H9 (cell line): ENCODE measurements at regions not wholly inside any gene's neighbourhood (a gene's known extent, or its start where the extent isn't known, plus 50 kb on each side); places are given as distances from the start of the nearest gene placed in this dataset.

Source experiments
- DNase-seq: peaks from one replicate; pipeline ENCODE4 v3.0.0-alpha.2; 2017
- H2AFZ ChIP-seq: one replicate; pipeline ENCODE4 v1.6.1; 2013; ENCODE audit warnings: mild to moderate bottlenecking, low read length, control low read depth, moderate library complexity
- H2AK5ac ChIP-seq: 2 replicates; pipeline ENCODE4 v1.6.1; 2013; ENCODE audit warnings: low read length, control low read depth, mixed read lengths; ENCODE audit not compliant: insufficient read length
- H2BK120ac ChIP-seq: one replicate; pipeline ENCODE4 v1.6.1; 2013; ENCODE audit warnings: low read depth, mild to moderate bottlenecking, low read length, control low read depth, inconsistent platforms; ENCODE audit not compliant: poor library complexity, severe bottlenecking
- H2BK12ac ChIP-seq: 2 replicates; pipeline ENCODE4 v1.6.1; 2013; ENCODE audit warnings: low read length, control low read depth, mixed read lengths, low read depth; ENCODE audit not compliant: insufficient read length
- H2BK15ac ChIP-seq: 2 replicates; pipeline ENCODE4 v1.6.1; 2013; ENCODE audit warnings: low read depth, low read length, control low read depth
- H2BK20ac ChIP-seq: one replicate; pipeline ENCODE4 v1.6.1; 2013; ENCODE audit warnings: low read depth, mild to moderate bottlenecking, low read length, control low read depth, inconsistent platforms; ENCODE audit not compliant: poor library complexity, severe bottlenecking
- H2BK5ac ChIP-seq: 2 replicates; pipeline ENCODE4 v1.6.1; 2013; ENCODE audit warnings: low read length, control low read depth, mixed read lengths; ENCODE audit not compliant: insufficient read length
- H3K14ac ChIP-seq: 2 replicates; pipeline ENCODE4 v1.6.1; 2013; ENCODE audit warnings: low read length, control low read depth; ENCODE audit not compliant: insufficient read depth
- H3K18ac ChIP-seq: 2 replicates; pipeline ENCODE4 v1.6.1; 2013; ENCODE audit warnings: low read depth, mild to moderate bottlenecking, mixed read lengths, low read length, control low read depth; ENCODE audit not compliant: insufficient read length
- H3K23ac ChIP-seq: 2 replicates; pipeline ENCODE4 v1.6.1; 2013; ENCODE audit warnings: low read length, control low read depth, mixed read lengths, low read depth; ENCODE audit not compliant: insufficient read length
- H3K23me2 ChIP-seq: 2 replicates; pipeline ENCODE4 v1.6.1; 2013; ENCODE audit warnings: low read depth, mild to moderate bottlenecking, mixed read lengths, low read length, control low read depth; ENCODE audit not compliant: insufficient read length, poor library complexity, severe bottlenecking
- H3K27ac ChIP-seq: 2 replicates; pipeline ENCODE4 v1.5.1; 2013; ENCODE audit warnings: low read length, control low read depth, mixed read lengths, low read depth; ENCODE audit not compliant: insufficient read length
- H3K27me3 ChIP-seq: 2 replicates; pipeline ENCODE4 v1.6.1; 2013; ENCODE audit warnings: low read length, control low read depth, inconsistent platforms; ENCODE audit not compliant: insufficient read depth
- H3K4ac ChIP-seq: 2 replicates; pipeline ENCODE4 v1.6.1; 2013; ENCODE audit warnings: low read depth, mild to moderate bottlenecking, control low read depth, inconsistent platforms, low read length, moderate library complexity
- H3K4me1 ChIP-seq: 2 replicates; pipeline ENCODE4 v1.6.1; 2013; ENCODE audit warnings: low read length, control low read depth, inconsistent platforms; ENCODE audit not compliant: insufficient read depth
- H3K4me2 ChIP-seq: 2 replicates; pipeline ENCODE4 v1.6.1; 2013; ENCODE audit warnings: low read length, control low read depth, mixed read lengths; ENCODE audit not compliant: insufficient read length, insufficient read depth
- H3K56ac ChIP-seq: 2 replicates; pipeline ENCODE4 v1.6.1; 2013; ENCODE audit warnings: low read depth, mild to moderate bottlenecking, mixed read lengths, low read length, control low read depth; ENCODE audit not compliant: insufficient read length
- H3K79me1 ChIP-seq: 2 replicates; pipeline ENCODE4 v1.6.1; 2013; ENCODE audit warnings: low read depth, mild to moderate bottlenecking, moderate library complexity, low read length, control low read depth, inconsistent platforms; ENCODE audit not compliant: insufficient read depth, poor library complexity, severe bottlenecking
- H3K79me2 ChIP-seq: 2 replicates; pipeline ENCODE4 v1.6.1; 2013; ENCODE audit warnings: low read length, control low read depth, inconsistent platforms; ENCODE audit not compliant: insufficient read depth
- H3K9ac ChIP-seq: 2 replicates; pipeline ENCODE4 v1.6.1; 2013; ENCODE audit warnings: low read length, control low read depth, mixed read lengths; ENCODE audit not compliant: insufficient read length; ENCODE audit errors: extremely low read depth
- H3K9me3 ChIP-seq: one replicate; pipeline ENCODE4 v1.6.1; 2013; ENCODE audit warnings: low read depth, low read length, inconsistent platforms; ENCODE audit not compliant: control insufficient read depth
- H3T11ph ChIP-seq: one replicate; pipeline ENCODE4 v1.6.1; 2013; ENCODE audit warnings: mild to moderate bottlenecking, low read length, control low read depth, inconsistent platforms
- H4K20me1 ChIP-seq: one replicate; pipeline ENCODE4 v1.6.1; 2013; ENCODE audit not compliant: control insufficient read depth, insufficient read length, insufficient read depth
- H4K5ac ChIP-seq: 2 replicates; pipeline ENCODE4 v1.6.1; 2013; ENCODE audit warnings: low read depth, mild to moderate bottlenecking, mixed read lengths, low read length, control low read depth; ENCODE audit not compliant: insufficient read length
- H4K8ac ChIP-seq: replicated peaks from 2 replicates; pipeline ENCODE4 v1.6.1; 2013; ENCODE audit warnings: low read length, control low read depth, mixed read lengths, low read depth; ENCODE audit not compliant: insufficient read length
- H4K91ac ChIP-seq: 2 replicates; pipeline ENCODE4 v1.6.1; 2013; ENCODE audit warnings: low read depth, mild to moderate bottlenecking, moderate library complexity, mixed read lengths, low read length, control low read depth; ENCODE audit not compliant: insufficient read length
- H3K27ac Mint-ChIP-seq, 3 experiments: 2 replicates in 2 of 3; 3 replicates in 1 of 3; pipeline ENCODE4 v1.8.0; 2020 to 2021; ENCODE audit warnings: mixed read lengths in 3 of 3, mild to moderate bottlenecking in 1 of 3, moderate library complexity in 1 of 3
- H3K27me3 Mint-ChIP-seq: 2 replicates; pipeline ENCODE4 v1.8.0; 2021; ENCODE audit warnings: low read depth, mild to moderate bottlenecking, moderate library complexity, mixed read lengths
- H3K36me3 Mint-ChIP-seq, 3 experiments: 2 replicates in 2 of 3; 3 replicates in 1 of 3; pipeline ENCODE4 v1.8.0; 2020 to 2021; ENCODE audit warnings: low read depth in 3 of 3, mixed read lengths in 3 of 3; ENCODE audit not compliant: insufficient read depth in 1 of 3
- H3K4me1 Mint-ChIP-seq, 2 experiments: 2 replicates each; pipeline ENCODE4 v1.8.0; 2020; ENCODE audit warnings: mixed read lengths in 2 of 2
- H3K4me3 Mint-ChIP-seq, 2 experiments: 2 replicates in 1 of 2; 3 replicates in 1 of 2; pipeline ENCODE4 v1.8.0; 2020 to 2021; ENCODE audit warnings: mild to moderate bottlenecking in 2 of 2, mixed read lengths in 2 of 2, moderate library complexity in 1 of 2
- H3K9me3 Mint-ChIP-seq, 2 experiments: 2 replicates in 1 of 2; 3 replicates in 1 of 2; pipeline ENCODE4 v1.8.0; 2020; ENCODE audit warnings: mild to moderate bottlenecking in 2 of 2, mixed read lengths in 2 of 2, moderate library complexity in 1 of 2
- CTCF ChIP-seq: fragments of 200-600 bp; sonication (generic); conservative IDR thresholded peaks from 3 replicates; pipeline ENCODE4 v1.8.0; 2021; ENCODE audit warnings: antibody characterized with exemption, mild to moderate bottlenecking
- WGBS: extraction: QIAGEN DNeasy Blood & Tissue Kit; methylation state at CpG from one replicate; pipeline ENCODE4 v1.1.7; 2013; ENCODE audit warnings: missing lambda C conversion rate, low lambda C conversion rate, mixed read lengths; ENCODE audit not compliant: insufficient read length; ENCODE audit errors: extremely low coverage; 5-methylcytosine and 5-hydroxymethylcytosine counted together

- TF ChIP-seq CTCF = no peak
- no peak overlapping the region for H3K23ac ChIP-seq
- H2BK5ac ChIP-seq = no peak overlapping the region
- no peaks in the 10 kb centered on the region for H3K9me3 ChIP-seq
- no peak overlapping the region for H4K5ac ChIP-seq
- Mint-ChIP-seq H3K27me3 (no peaks in the 10 kb centered on the region), H3K27ac (no peak overlapping the region), H3K36me3 (peaks cover 0 to 3% (median 0%) of the 10 kb centered on the region in 3 experiments; a peak in 1 of 7 replicates), H3K4me1 (no peaks in the 10 kb centered on the region), H3K4me3 (no peak overlapping the region), H3K9me3 (no peaks in the 10 kb centered on the region)
- H3K14ac ChIP-seq = no peak overlapping the region
- H3T11ph ChIP-seq = no peak overlapping the region
- no peaks in the 10 kb centered on the region for H3K79me2 ChIP-seq
- WGBS = no CpG with 5 or more reads among the region's 2 CpGs
- no peaks in the 10 kb centered on the region for H3K79me1 ChIP-seq
- H3K18ac ChIP-seq = no peak overlapping the region
- H2BK12ac ChIP-seq = no peak overlapping the region
- H2AK5ac ChIP-seq = no peak overlapping the region
- no peak overlapping the region for H3K27ac ChIP-seq
- no peak overlapping the region for H2BK20ac ChIP-seq
- H2BK15ac ChIP-seq = no peak overlapping the region
- no peak overlapping the region for H2AFZ ChIP-seq
- no peaks in the 10 kb centered on the region for H4K20me1 ChIP-seq
- no peak overlapping the region for H4K91ac ChIP-seq
- no peaks in the 10 kb centered on the region for H3K4me1 ChIP-seq
- no peak overlapping the region for H4K8ac ChIP-seq
- no peaks in the 10 kb centered on the region for H3K27me3 ChIP-seq
- no peak overlapping the region for H2BK120ac ChIP-seq
- no peak overlapping the region for H3K56ac ChIP-seq
- no peak for DNase-seq
- H3K23me2 ChIP-seq = no peaks in the 10 kb centered on the region
- H3K4me2 ChIP-seq = no peak overlapping the region
- H3K9ac ChIP-seq = no peak overlapping the region
- H3K4ac ChIP-seq = no peak overlapping the region
Observed at GRCh38 chr3:168863561-168863960, 767.8 kb upstream of the GOLIM4 start.
